ENCODE measurements at regions not wholly inside any gene's neighbourhood (a gene's known extent, or its start where the extent isn't known, plus 50 kb on each side); places are given as distances from the start of the nearest gene placed in this dataset.

GRCh38 chr7:56493704-56494450 lies 377.7 kb upstream of the NUPR2 start:
- TF ChIP-seq CTCF (IDR thresholded peaks at IDR 0.05; ENCODE audit: insufficient read depth, low read length, severe bottlenecking): no peak
- no peaks in the 10 kb centered on the region for H3K27me3 ChIP-seq (ENCODE audit: control insufficient read depth, insufficient read depth, low read length)
- H3K4me3 ChIP-seq (ENCODE audit: low read depth, low read length): no peak overlapping the region
- no peak for DNase-seq (ENCODE audit: low read depth)
- no peaks in the 10 kb centered on the region for H3K36me3 ChIP-seq (ENCODE audit: control insufficient read depth, insufficient read depth, low read length)
- no peak for FAIRE-seq

- DNase-seq (ENCODE audit: low read depth): no peak
- no peak for TF ChIP-seq CTCF (IDR thresholded peaks at IDR 0.05; ENCODE audit: insufficient read depth, low read length, severe bottlenecking)
- Histone ChIP-seq H3K27me3 (ENCODE audit: control insufficient read depth, insufficient read depth, low read length) (no peaks in the 10 kb centered on the region), H3K4me3 (ENCODE audit: low read depth, low read length) (no peak overlapping the region), H3K36me3 (ENCODE audit: control insufficient read depth, insufficient read depth, low read length) (no peaks in the 10 kb centered on the region)
- peak; percentile 18 for FAIRE-seq
These were observed 377.0 kb upstream of the NUPR2 start for GRCh38 chr7:56493196-56493595.

- no peak for DNase-seq (ENCODE audit: low read depth)
These were observed 375.6 kb upstream of the NUPR2 start for GRCh38 chr7:56491636-56492425.

GRCh38 chr7:56483861-56484550 lies 367.8 kb upstream of the NUPR2 start:
- TF ChIP-seq CTCF (IDR thresholded peaks at IDR 0.05; ENCODE audit: insufficient read depth, low read length, severe bottlenecking): no peak

More at GRCh38 chr7:56491636-56492425, 375.6 kb upstream of the NUPR2 start:
- H3K4me3 ChIP-seq (ENCODE audit: low read depth, low read length): no peak overlapping the region
- FAIRE-seq: peak; percentile 91
- TF ChIP-seq CTCF (IDR thresholded peaks at IDR 0.05; ENCODE audit: insufficient read depth, low read length, severe bottlenecking): no peak
- H3K36me3 ChIP-seq (ENCODE audit: control insufficient read depth, insufficient read depth, low read length): no peaks in the 10 kb centered on the region
- H3K27me3 ChIP-seq (ENCODE audit: control insufficient read depth, insufficient read depth, low read length): no peaks in the 10 kb centered on the region

GRCh38 chr7:56483153-56483552 lies 366.9 kb upstream of the NUPR2 start:
- FAIRE-seq: no peak
- no peaks in the 10 kb centered on the region for H3K36me3 ChIP-seq (ENCODE audit: control insufficient read depth, insufficient read depth, low read length)
- TF ChIP-seq CTCF (IDR thresholded peaks at IDR 0.05; ENCODE audit: insufficient read depth, low read length, severe bottlenecking): no peak
- no peak overlapping the region for H3K4me3 ChIP-seq (ENCODE audit: low read depth, low read length)
- no peak for DNase-seq (ENCODE audit: low read depth)
- no peaks in the 10 kb centered on the region for H3K27me3 ChIP-seq (ENCODE audit: control insufficient read depth, insufficient read depth, low read length)

More at GRCh38 chr7:56483861-56484550, 367.8 kb upstream of the NUPR2 start:
- DNase-seq (ENCODE audit: low read depth): no peak
- no peaks in the 10 kb centered on the region for H3K27me3 ChIP-seq (ENCODE audit: control insufficient read depth, insufficient read depth, low read length)
- no peak overlapping the region for H3K4me3 ChIP-seq (ENCODE audit: low read depth, low read length)
- no peaks in the 10 kb centered on the region for H3K36me3 ChIP-seq (ENCODE audit: control insufficient read depth, insufficient read depth, low read length)
- no peak for FAIRE-seq
